NCI-H1417 treated with DMSO at 0.1 percent for 48 hours (cell line): ENCODE measurements at regions not wholly inside any gene's neighbourhood (a gene's known extent, or its start where the extent isn't known, plus 50 kb on each side); places are given as distances from the start of the nearest gene placed in this dataset.
"Not testable (repeated sequence)": the region's sequence is repeated elsewhere in the genome, so short reads cannot be mapped to it uniquely, and the experiment has no call there.

ENCODE experiments used
- DNase-seq: peaks from one replicate; lab custom pipeline; 2025; lab: John Stamatoyannopoulos, UW

- DNase-seq = no peak
These were observed 196.0 kb downstream of the BTBD3 start for GRCh38 chr20:12113468-12114371.

GRCh38 chr20:12129114-12129513, 211.4 kb downstream of the BTBD3 start:
- DNase-seq = not testable (repeated sequence)

GRCh38 chr20:12129532-12129931, 211.8 kb downstream of the BTBD3 start:
- DNase-seq = not testable (repeated sequence)

GRCh38 chr20:12130781-12131180, 213.1 kb downstream of the BTBD3 start:
- DNase-seq = no peak

GRCh38 chr20:12133553-12133952, 215.9 kb downstream of the BTBD3 start:
- no peak for DNase-seq

GRCh38 chr20:12145951-12146350, 228.3 kb downstream of the BTBD3 start:
- not testable (repeated sequence) for DNase-seq

- DNase-seq = no peak
These were observed 235.3 kb downstream of the BTBD3 start for GRCh38 chr20:12152996-12153395.

GRCh38 chr20:12153628-12154027, 235.9 kb downstream of the BTBD3 start:
- DNase-seq = no peak

- DNase-seq = no peak
These were observed 238.6 kb downstream of the BTBD3 start for GRCh38 chr20:12156252-12156651.

GRCh38 chr20:12159261-12159660, 241.6 kb downstream of the BTBD3 start:
- no peak for DNase-seq

GRCh38 chr20:12161734-12162133, 244.0 kb downstream of the BTBD3 start:
- no peak for DNase-seq

GRCh38 chr20:12166053-12166717, 248.5 kb downstream of the BTBD3 start:
- no peak for DNase-seq

GRCh38 chr20:12170406-12170805, 252.7 kb downstream of the BTBD3 start:
- no peak for DNase-seq

GRCh38 chr20:12171923-12172524, 254.3 kb downstream of the BTBD3 start:
- peak; percentile 20 for DNase-seq

- peak; percentile 51 for DNase-seq
These were observed 255.8 kb downstream of the BTBD3 start for GRCh38 chr20:12173347-12174012.

GRCh38 chr20:12175538-12175937, 257.8 kb downstream of the BTBD3 start:
- DNase-seq = no peak

- DNase-seq = no peak
These were observed 260.1 kb downstream of the BTBD3 start for GRCh38 chr20:12177657-12178293.

GRCh38 chr20:12179692-12180091, 262.0 kb downstream of the BTBD3 start:
- peak; percentile 83 for DNase-seq

- DNase-seq = peak; percentile 88
These were observed 262.5 kb downstream of the BTBD3 start for GRCh38 chr20:12180107-12180661.

GRCh38 chr20:12198281-12198680, 280.6 kb downstream of the BTBD3 start:
- no peak for DNase-seq

- DNase-seq = no peak
These were observed 282.0 kb downstream of the BTBD3 start for GRCh38 chr20:12199703-12200102.
